Fibroblast of lung (primary cell): ENCODE measurements at regions not wholly inside any gene's neighbourhood (a gene's known extent, or its start where the extent isn't known, plus 50 kb on each side); places are given as distances from the start of the nearest gene placed in this dataset.

ENCODE experiments used
- EZH2 ChIP-seq: IDR thresholded peaks from 2 replicates; pipeline ENCODE4 v1.5.1; 2012; ENCODE audit warnings: low read length, control low read depth, mild to moderate bottlenecking; ENCODE audit errors: missing control alignments
- TF ChIP-seq, protein P1 (sequence below), 2 donors: IDR thresholded peaks in 1 of 2; conservative IDR thresholded peaks in 1 of 2; 1 replicate in 1 of 2; 2 replicates in 1 of 2; pipeline ENCODE4 v1.5.1; 2011 to 2012; ENCODE audit warnings: low read length in 2 of 2, control low read depth in 1 of 2, inconsistent platforms in 1 of 2, low read depth in 1 of 2, mild to moderate bottlenecking in 1 of 2

DNA sequence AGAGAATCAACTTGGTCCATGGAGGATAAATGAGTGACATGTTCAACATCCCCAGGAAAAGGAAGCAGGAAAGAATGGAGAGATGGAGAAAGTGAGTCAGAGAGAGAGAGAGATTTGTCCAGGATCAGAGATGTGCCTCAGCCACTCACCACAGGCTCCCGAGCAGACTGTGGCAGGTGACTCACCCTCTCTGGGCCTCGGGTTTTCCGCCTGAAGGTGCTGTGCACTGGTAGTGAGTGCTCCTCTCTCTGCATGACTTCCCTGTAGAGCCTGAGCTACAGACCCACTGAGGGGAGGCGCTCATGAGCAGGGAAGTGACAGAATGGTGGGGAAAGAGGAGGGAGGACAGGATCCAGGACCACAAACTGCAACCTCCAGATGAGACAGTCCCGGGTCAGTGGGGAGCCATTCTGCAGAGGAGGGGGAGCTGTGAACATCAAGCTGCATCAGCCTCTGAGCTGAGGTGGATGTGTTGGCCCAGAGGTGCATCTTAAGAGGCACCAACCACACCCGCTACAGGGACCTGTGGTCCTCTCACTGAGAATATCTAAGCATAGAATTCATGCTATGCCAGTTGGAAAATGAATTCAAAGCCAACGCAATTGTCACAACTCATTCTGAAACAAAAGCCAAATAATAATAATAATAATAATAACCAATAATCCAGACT, 433.4 kb downstream of the BRD1 start:
- TF ChIP-seq, protein P1, sequence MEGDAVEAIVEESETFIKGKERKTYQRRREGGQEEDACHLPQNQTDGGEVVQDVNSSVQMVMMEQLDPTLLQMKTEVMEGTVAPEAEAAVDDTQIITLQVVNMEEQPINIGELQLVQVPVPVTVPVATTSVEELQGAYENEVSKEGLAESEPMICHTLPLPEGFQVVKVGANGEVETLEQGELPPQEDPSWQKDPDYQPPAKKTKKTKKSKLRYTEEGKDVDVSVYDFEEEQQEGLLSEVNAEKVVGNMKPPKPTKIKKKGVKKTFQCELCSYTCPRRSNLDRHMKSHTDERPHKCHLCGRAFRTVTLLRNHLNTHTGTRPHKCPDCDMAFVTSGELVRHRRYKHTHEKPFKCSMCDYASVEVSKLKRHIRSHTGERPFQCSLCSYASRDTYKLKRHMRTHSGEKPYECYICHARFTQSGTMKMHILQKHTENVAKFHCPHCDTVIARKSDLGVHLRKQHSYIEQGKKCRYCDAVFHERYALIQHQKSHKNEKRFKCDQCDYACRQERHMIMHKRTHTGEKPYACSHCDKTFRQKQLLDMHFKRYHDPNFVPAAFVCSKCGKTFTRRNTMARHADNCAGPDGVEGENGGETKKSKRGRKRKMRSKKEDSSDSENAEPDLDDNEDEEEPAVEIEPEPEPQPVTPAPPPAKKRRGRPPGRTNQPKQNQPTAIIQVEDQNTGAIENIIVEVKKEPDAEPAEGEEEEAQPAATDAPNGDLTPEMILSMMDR (conservative IDR thresholded peaks at IDR 0.05 in 1 of 2, IDR thresholded peaks at IDR 0.05 in 1 of 2; ENCODE audit: low read depth in 1 of 2, low read length in 2 of 2) = no peak
- no peak for TF ChIP-seq EZH2
